RWPE1 (cell line): ENCODE measurements at regions not wholly inside any gene's neighbourhood (a gene's known extent, or its start where the extent isn't known, plus 50 kb on each side); places are given as distances from the start of the nearest gene placed in this dataset.

Source experiments
- CTCF ChIA-PET: fragments of 350-600 bp; sonication (Branson Sonifier 250); formaldehyde crosslinking; extraction: SDS; loops from one replicate; lab custom pipeline; 2021; lab: Yijun Ruan, JAX
- POLR2A ChIA-PET: fragments of 400-600 bp; formaldehyde crosslinking; extraction: SDS; loops from one replicate; lab custom pipeline; 2020; ENCODE audit warnings: antibody characterized with exemption; ENCODE audit not compliant: low non-redundant PET; lab: Yijun Ruan, JAX
- DNase-seq: peaks from one replicate; pipeline ENCODE4 v3.0.0; 2012; ENCODE audit warnings: low spot score
- H3K27ac ChIP-seq: fragments of 450-650 bp; 2 replicates; pipeline ENCODE4 v1.5.1; 2017
- CTCF ChIP-seq: fragments of 450-650 bp; conservative IDR thresholded peaks from 2 replicates; pipeline ENCODE4 v1.5.1; 2017; ENCODE audit warnings: low read depth, mild to moderate bottlenecking

- ChIA-PET POLR2A (no interaction called here), CTCF (no interaction called here)
- no peak for DNase-seq
- TF ChIP-seq CTCF = no peak
- H3K27ac ChIP-seq = no peak overlapping the region
Measured at GRCh38 chr11:90329043-90329442, 106.2 kb upstream of the CHORDC1 start.

- H3K27ac ChIP-seq = no peak overlapping the region
- DNase-seq = no peak
- no peak for TF ChIP-seq CTCF
- CTCF ChIA-PET = no interaction called here
- POLR2A ChIA-PET = no interaction called here
Measured at GRCh38 chr11:90326647-90327046, 103.8 kb upstream of the CHORDC1 start.

- no peak for TF ChIP-seq CTCF
- CTCF ChIA-PET = no interaction called here
- POLR2A ChIA-PET = no interaction called here
- H3K27ac ChIP-seq = no peak overlapping the region
- no peak for DNase-seq
Measured at GRCh38 chr11:90323289-90323688, 100.4 kb upstream of the CHORDC1 start.

- ChIA-PET CTCF (no interaction called here), POLR2A (no interaction called here)
- no peak for DNase-seq
- no peak for TF ChIP-seq CTCF
- H3K27ac ChIP-seq = no peak overlapping the region
Measured at GRCh38 chr11:90321018-90321417, 98.2 kb upstream of the CHORDC1 start.

GRCh38 chr11:90318651-90319050, 95.8 kb upstream of the CHORDC1 start:
- no peak for DNase-seq
- no peak for TF ChIP-seq CTCF
- H3K27ac ChIP-seq = no peak overlapping the region
- POLR2A ChIA-PET = no interaction called here
- CTCF ChIA-PET = no interaction called here

- TF ChIP-seq CTCF = no peak
- no peak for DNase-seq
- CTCF ChIA-PET = interaction anchor here (0.6 to 1.4 kb wide), 3 partner anchors 21 to 206 kb away, joined by 3 read pairs; no protein-coding TSS in a partner anchor
- no peak overlapping the region for H3K27ac ChIP-seq
- POLR2A ChIA-PET = no interaction called here
Measured at GRCh38 chr11:90310210-90310609, 87.4 kb upstream of the CHORDC1 start.

- ChIA-PET POLR2A (no interaction called here), CTCF (interaction anchor here (0.6 to 1.4 kb wide), 2 partner anchors 20 to 207 kb away, joined by 3 read pairs; no protein-coding TSS in a partner anchor)
Measured at GRCh38 chr11:90309693-90310092, 86.8 kb upstream of the CHORDC1 start.

More at GRCh38 chr11:90309693-90310092, 86.8 kb upstream of the CHORDC1 start:
- TF ChIP-seq CTCF = no peak
- DNase-seq = no peak
- H3K27ac ChIP-seq = no peak overlapping the region
